GM19025 (cell line): ENCODE measurements at regions not wholly inside any gene's neighbourhood (a gene's known extent, or its start where the extent isn't known, plus 50 kb on each side); places are given as distances from the start of the nearest gene placed in this dataset.

Source experiments
- ATAC-seq: cut with Tn5 transposase; IDR thresholded peaks from one replicate; pipeline ENCODE4 v1.9.1; 2021; ENCODE audit warnings: mild to moderate bottlenecking, low read depth, moderate library complexity; ENCODE audit not compliant: unreplicated experiment

DNA sequence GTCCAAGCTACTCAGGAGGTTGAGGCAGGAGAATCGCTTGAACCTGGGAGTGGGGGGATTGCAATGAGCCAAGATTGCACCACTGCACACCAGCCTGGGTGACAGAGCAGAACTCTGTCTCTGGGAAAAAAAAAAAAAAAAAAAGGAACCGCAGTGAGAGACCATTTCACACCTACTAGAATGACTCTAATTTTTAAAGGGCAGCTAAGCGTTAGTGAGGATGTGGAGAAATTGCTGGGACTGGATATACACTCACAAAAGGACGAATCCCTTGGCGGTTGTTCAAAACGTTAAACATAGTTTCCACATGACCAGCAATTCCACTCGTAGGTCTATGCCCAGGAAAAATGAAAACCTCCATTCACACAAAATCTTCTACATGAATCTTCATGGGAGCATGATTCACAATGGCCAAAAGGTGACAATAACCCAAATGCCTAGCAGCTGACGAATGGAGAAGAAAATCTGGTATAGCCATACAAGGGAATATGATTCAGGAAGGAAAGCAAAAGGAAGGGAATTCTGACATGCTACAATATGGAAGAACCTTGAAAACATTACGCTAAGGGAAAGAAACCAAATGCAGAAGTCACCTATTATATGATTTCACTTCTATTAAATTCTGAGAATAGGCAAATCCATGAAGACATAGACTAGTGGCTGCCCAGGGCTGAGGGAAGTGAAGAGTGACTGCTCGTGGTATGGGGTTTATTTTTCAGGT lies 127.0 kb downstream of the CHSY1 start:
- no peak for ATAC-seq

DNA sequence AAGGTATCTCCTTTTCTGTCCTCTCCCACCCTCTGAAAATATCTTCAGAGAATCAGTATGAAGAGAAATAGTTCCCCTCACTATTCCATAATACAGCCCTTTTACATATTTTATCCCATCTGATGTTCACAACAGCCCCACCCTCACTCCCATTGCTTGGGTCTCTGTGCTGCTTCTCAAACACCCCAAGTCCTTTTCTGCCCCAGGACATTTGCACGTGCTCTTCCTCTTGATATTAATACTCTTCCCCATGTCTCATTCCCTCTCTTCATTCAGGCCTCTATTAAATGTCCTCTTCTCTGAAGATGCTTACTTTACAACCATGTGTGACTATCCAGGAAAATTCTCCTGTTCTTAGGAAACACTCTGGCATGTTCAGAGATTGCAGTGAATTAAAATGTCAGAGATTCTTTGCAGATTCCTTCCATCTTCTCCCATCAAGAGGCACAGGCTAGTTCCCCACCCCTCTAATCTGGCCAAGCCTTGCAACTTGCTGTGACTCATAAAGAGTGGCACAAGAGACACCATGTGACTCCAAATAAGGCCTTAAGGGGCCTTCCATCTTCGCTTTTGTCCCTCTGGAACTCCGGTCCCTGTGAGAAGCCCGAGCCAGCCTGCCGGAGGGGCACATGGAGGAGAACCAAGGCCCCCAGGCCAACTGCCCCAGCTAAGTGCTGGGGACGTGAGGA lies 128.5 kb downstream of the CHSY1 start:
- ATAC-seq = no peak

DNA sequence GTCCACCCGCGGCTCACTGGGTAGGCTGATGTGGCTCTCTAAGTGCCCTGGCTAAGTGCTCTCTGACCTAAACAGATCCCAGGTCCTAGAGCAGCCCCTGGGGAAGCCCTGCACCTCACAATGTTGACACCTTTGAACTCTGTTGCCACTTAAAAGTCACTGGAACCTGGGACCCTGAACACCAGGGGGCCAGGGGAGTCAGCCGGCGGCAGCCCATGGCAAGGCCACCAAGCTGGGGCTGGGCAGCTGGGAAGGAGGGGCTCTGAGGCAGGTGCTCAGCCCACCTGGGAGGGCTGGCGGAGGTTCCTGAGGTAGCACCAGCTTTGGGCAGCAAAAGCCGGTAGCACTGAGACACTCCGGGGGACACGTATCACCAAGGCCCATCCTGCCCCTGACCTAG lies 129.0 kb downstream of the CHSY1 start:
- ATAC-seq = no peak

DNA sequence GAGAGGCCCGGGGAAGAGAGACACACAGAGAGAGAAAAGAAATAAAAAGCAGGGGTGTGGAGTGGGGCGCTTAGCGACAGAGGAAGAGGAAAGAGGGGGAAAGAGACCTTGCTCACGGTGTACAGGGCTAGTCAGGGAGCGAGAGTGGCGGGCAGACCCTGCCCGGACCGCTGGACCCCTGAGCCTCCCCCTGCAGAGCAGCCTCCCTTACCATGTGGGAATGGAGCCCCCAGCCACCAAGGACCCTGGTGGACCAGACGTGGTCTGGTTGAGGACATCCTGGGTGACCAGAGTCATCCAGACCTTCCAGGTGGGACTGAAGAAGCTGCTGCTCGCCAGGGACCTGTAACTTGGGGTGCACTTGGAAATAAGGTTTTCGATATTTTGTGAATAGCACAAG lies 129.6 kb downstream of the CHSY1 start:
- no peak for ATAC-seq

DNA sequence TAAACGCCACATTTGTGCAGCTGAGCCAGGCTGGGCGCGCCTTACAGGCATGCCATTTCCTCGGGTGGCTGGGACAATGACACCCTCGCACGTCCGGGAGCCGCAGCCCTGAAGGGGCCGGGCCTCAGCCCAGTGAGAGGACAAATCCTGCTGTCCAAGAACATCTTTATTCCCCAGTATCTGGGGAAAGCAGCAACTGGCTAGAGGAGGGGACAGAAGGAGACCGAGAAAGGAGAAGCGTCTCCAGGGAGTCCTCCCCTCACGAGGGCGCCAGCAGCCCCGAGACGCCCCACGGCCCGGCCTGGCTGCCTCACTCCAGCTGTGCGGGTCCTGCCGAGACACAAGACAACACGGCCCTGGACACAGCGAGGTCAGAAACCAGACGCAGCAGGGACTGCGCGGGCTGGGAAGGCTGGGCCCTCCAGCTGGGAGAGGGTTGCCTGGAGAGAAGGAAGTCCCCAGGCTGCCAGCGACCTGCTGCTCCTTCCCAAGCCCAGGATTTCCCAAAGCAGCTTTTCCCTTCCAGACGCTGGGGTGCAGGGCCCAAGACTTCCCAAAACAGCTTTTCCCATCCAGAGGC lies 130.2 kb downstream of the CHSY1 start:
- ATAC-seq = peak; percentile 49

DNA sequence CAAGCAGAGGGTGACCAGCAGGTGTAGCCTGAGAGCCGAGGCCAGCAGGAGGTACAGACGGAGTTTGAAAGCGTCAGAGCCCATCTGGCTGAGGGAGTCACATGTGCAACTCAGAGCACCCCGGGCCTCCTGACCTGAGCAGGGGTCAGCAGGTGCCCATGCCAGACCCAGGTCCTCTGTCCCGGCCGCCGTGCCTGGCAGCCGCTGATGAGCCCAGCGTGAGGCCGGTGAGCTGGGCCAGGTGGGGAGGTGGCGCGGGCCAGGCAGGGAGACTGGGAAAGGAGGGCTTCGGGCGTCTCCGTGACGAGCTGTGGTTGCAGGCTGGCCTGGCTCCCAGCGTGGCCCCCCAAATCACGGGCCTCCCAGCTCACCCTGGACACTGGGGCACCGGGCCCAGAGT lies 130.9 kb downstream of the CHSY1 start:
- no peak for ATAC-seq

DNA sequence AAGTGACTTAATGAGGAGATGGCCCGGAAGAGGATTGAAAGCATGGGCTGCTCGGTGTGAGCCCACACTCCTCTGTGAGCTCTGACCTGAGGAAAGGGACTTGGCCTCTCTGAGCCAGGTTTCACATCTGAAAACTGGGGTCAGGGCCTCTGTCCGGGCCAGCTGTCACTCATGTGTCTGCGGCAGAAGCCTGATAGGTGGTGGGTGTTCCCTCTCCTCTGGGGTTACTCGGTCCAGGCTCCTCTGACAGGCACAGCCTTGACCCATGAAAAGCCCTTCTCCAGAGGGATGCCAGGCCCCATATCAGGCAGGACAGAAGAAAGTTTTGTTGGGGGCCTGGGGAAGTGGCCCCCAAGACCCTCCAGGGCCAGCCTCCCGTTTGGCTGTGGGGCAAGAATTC lies 131.4 kb downstream of the CHSY1 start:
- ATAC-seq = no peak
